ENCODE measurements at regions not wholly inside any gene's neighbourhood (a gene's known extent, or its start where the extent isn't known, plus 50 kb on each side); places are given as distances from the start of the nearest gene placed in this dataset.
A peak's percentile ranks its signal among the peaks of the same experiment; 100 is the strongest.

GRCh38 chr12:108009442-108010070, 119.5 kb upstream of the WSCD2 start:
- H3K9me3 Mint-ChIP-seq: no peaks in the 10 kb centered on the region
- H3K27me3 Mint-ChIP-seq (ENCODE audit: insufficient read depth): peaks cover 72% of the 10 kb centered on the region
- TF ChIP-seq CTCF (conservative IDR thresholded peaks at IDR 0.05): no peak
- peaks cover 68% of the 10 kb centered on the region for H3K27me3 ChIP-seq (ENCODE audit: control insufficient read depth, insufficient read depth, low read length, poor library complexity, severe bottlenecking)
- 85 to 87% methylated on average over 3 to 4 of the region's 4 CpGs for WGBS, 2 experiments (ENCODE audit: insufficient coverage in 1 of 2, insufficient read length in 1 of 2)
- peaks cover 4% of the 10 kb centered on the region for H3K4me1 ChIP-seq (ENCODE audit: control insufficient read depth, insufficient read depth, low read length)
- H3K9ac ChIP-seq (ENCODE audit: extremely low read depth, low read length, poor library complexity, severe bottlenecking): no peak overlapping the region
- H3K27ac ChIP-seq (ENCODE audit: low read depth, low read length): no peak overlapping the region
- peaks cover 5% of the 10 kb centered on the region for H3K4me1 Mint-ChIP-seq
- H3K36me3 ChIP-seq (ENCODE audit: control insufficient read depth, insufficient read depth, low read length): no peaks in the 10 kb centered on the region
- no peaks in the 10 kb centered on the region for H3K36me3 Mint-ChIP-seq (ENCODE audit: low read depth)
- no peak overlapping the region for H3K27ac Mint-ChIP-seq
- H3K4me3 ChIP-seq (ENCODE audit: low read length): no peak overlapping the region
- H3K9me3 ChIP-seq (ENCODE audit: control insufficient read depth, low read length): no peaks in the 10 kb centered on the region
- no peak for DNase-seq
- H3K4me3 Mint-ChIP-seq: no peak overlapping the region

- Histone ChIP-seq H3K4me1 (ENCODE audit: control insufficient read depth, insufficient read depth, low read length) (no peaks in the 10 kb centered on the region), H3K27ac (ENCODE audit: low read depth, low read length) (no peak overlapping the region), H3K9ac (ENCODE audit: extremely low read depth, low read length, poor library complexity, severe bottlenecking) (no peak overlapping the region), H3K9me3 (ENCODE audit: control insufficient read depth, low read length) (no peaks in the 10 kb centered on the region), H3K36me3 (ENCODE audit: control insufficient read depth, insufficient read depth, low read length) (no peaks in the 10 kb centered on the region), H3K27me3 (ENCODE audit: control insufficient read depth, insufficient read depth, low read length, poor library complexity, severe bottlenecking) (peaks cover 81% of the 10 kb centered on the region), H3K4me3 (ENCODE audit: low read length) (no peak overlapping the region)
- TF ChIP-seq CTCF (conservative IDR thresholded peaks at IDR 0.05): no peak
- no peak for DNase-seq
- H3K4me3 Mint-ChIP-seq: no peak overlapping the region
- H3K9me3 Mint-ChIP-seq: no peaks in the 10 kb centered on the region
- H3K36me3 Mint-ChIP-seq (ENCODE audit: low read depth): no peaks in the 10 kb centered on the region
- no peaks in the 10 kb centered on the region for H3K4me1 Mint-ChIP-seq
- H3K27me3 Mint-ChIP-seq (ENCODE audit: insufficient read depth): peaks cover 68% of the 10 kb centered on the region
- WGBS, 2 experiments (ENCODE audit: insufficient coverage in 1 of 2, insufficient read length in 1 of 2): 93 to 100% methylated on average over 1 to 4 of the region's 4 CpGs
- no peak overlapping the region for H3K27ac Mint-ChIP-seq
Measured at GRCh38 chr12:108016022-108016564, 113.0 kb upstream of the WSCD2 start.

- 74 to 81% methylated on average over 3 of the region's 3 CpGs for WGBS, 2 experiments (ENCODE audit: insufficient coverage in 1 of 2, insufficient read length in 1 of 2)
- Histone ChIP-seq H3K4me1 (ENCODE audit: control insufficient read depth, insufficient read depth, low read length) (no peaks in the 10 kb centered on the region), H3K27me3 (ENCODE audit: control insufficient read depth, insufficient read depth, low read length, poor library complexity, severe bottlenecking) (peaks cover 82% of the 10 kb centered on the region), H3K36me3 (ENCODE audit: control insufficient read depth, insufficient read depth, low read length) (no peaks in the 10 kb centered on the region), H3K27ac (ENCODE audit: low read depth, low read length) (no peak overlapping the region), H3K9me3 (ENCODE audit: control insufficient read depth, low read length) (no peaks in the 10 kb centered on the region), H3K9ac (ENCODE audit: extremely low read depth, low read length, poor library complexity, severe bottlenecking) (no peak overlapping the region), H3K4me3 (ENCODE audit: low read length) (no peak overlapping the region)
- TF ChIP-seq CTCF (conservative IDR thresholded peaks at IDR 0.05): no peak
- Mint-ChIP-seq H3K27me3 (ENCODE audit: insufficient read depth) (peaks cover 53% of the 10 kb centered on the region), H3K4me3 (no peak overlapping the region), H3K4me1 (no peaks in the 10 kb centered on the region), H3K9me3 (no peaks in the 10 kb centered on the region), H3K27ac (no peak overlapping the region), H3K36me3 (ENCODE audit: low read depth) (no peaks in the 10 kb centered on the region)
- peak; percentile 15 for DNase-seq
Measured at GRCh38 chr12:108017472-108018057, 111.5 kb upstream of the WSCD2 start.
